Fibroblast of lung (primary cell): ENCODE measurements at regions not wholly inside any gene's neighbourhood (a gene's known extent, or its start where the extent isn't known, plus 50 kb on each side); places are given as distances from the start of the nearest gene placed in this dataset.

Source experiments
- EZH2 ChIP-seq: IDR thresholded peaks from 2 replicates; pipeline ENCODE4 v1.5.1; 2012; ENCODE audit warnings: low read length, control low read depth, mild to moderate bottlenecking; ENCODE audit errors: missing control alignments
- TF ChIP-seq, protein P1 (sequence below), 2 donors: IDR thresholded peaks in 1 of 2; conservative IDR thresholded peaks in 1 of 2; 1 replicate in 1 of 2; 2 replicates in 1 of 2; pipeline ENCODE4 v1.5.1; 2011 to 2012; ENCODE audit warnings: low read length in 2 of 2, control low read depth in 1 of 2, inconsistent platforms in 1 of 2, low read depth in 1 of 2, mild to moderate bottlenecking in 1 of 2

DNA sequence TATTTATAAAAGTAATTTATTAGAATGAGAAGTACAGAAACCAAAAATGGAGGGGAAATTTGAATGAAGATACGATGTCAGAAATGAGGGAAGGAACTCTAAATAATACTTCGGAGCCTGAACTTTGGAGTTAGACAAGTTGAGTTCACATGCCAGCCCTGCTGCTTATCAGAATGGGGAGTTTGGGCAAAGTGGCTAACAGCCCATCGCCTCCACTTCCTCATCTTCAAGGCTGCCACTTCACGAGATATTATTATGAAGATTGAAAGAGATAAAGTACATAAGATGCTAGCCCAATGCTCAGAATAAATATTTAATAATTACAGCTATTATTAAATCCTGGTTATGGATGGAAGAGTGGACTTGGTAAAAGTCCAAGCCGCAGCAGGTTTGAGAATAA lies 56.2 kb upstream of the ABCA1 start:
- TF ChIP-seq, protein P1, sequence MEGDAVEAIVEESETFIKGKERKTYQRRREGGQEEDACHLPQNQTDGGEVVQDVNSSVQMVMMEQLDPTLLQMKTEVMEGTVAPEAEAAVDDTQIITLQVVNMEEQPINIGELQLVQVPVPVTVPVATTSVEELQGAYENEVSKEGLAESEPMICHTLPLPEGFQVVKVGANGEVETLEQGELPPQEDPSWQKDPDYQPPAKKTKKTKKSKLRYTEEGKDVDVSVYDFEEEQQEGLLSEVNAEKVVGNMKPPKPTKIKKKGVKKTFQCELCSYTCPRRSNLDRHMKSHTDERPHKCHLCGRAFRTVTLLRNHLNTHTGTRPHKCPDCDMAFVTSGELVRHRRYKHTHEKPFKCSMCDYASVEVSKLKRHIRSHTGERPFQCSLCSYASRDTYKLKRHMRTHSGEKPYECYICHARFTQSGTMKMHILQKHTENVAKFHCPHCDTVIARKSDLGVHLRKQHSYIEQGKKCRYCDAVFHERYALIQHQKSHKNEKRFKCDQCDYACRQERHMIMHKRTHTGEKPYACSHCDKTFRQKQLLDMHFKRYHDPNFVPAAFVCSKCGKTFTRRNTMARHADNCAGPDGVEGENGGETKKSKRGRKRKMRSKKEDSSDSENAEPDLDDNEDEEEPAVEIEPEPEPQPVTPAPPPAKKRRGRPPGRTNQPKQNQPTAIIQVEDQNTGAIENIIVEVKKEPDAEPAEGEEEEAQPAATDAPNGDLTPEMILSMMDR (conservative IDR thresholded peaks at IDR 0.05 in 1 of 2, IDR thresholded peaks at IDR 0.05 in 1 of 2; ENCODE audit: low read depth in 1 of 2, low read length in 2 of 2), result no peak
- TF ChIP-seq EZH2, result no peak
